MM.1S (cell line): ENCODE measurements at regions not wholly inside any gene's neighbourhood (a gene's known extent, or its start where the extent isn't known, plus 50 kb on each side); places are given as distances from the start of the nearest gene placed in this dataset.
A peak's percentile ranks its signal among the peaks of the same experiment; 100 is the strongest.

Experiments used
- DNase-seq: peaks from one replicate; pipeline ENCODE4 v3.0.0-alpha.2; 2015
- H2AFZ ChIP-seq: fragments of 300-600 bp; sonication (generic); 2 replicates; pipeline ENCODE4 v1.6.0; 2016; ENCODE audit warnings: antibody characterized with exemption, low read length
- H3F3A ChIP-seq: fragments of 300-600 bp; sonication (generic); 2 replicates; pipeline ENCODE4 v1.6.1; 2016; ENCODE audit warnings: mild to moderate bottlenecking, antibody characterized with exemption, low read length, moderate library complexity, mixed read lengths; ENCODE audit not compliant: insufficient read depth
- H3K27ac ChIP-seq: fragments of 300-600 bp; sonication (generic); 2 replicates; pipeline ENCODE4 v1.5.1; 2016; ENCODE audit warnings: mild to moderate bottlenecking, low read length
- H3K27me3 ChIP-seq: fragments of 300-600 bp; sonication (generic); replicated peaks from 2 replicates; pipeline ENCODE4 v1.6.0; 2016; ENCODE audit warnings: low read length; ENCODE audit not compliant: insufficient read depth
- H3K36me3 ChIP-seq: fragments of 300-600 bp; sonication (generic); replicated peaks from 2 replicates; pipeline ENCODE4 v1.6.1; 2016; ENCODE audit warnings: mild to moderate bottlenecking, low read length, mixed read lengths; ENCODE audit not compliant: insufficient read depth
- H3K4me1 ChIP-seq: fragments of 300-600 bp; sonication (generic); 2 replicates; pipeline ENCODE4 v1.6.1; 2016; ENCODE audit warnings: low read length, mixed read lengths
- H3K4me2 ChIP-seq: fragments of 300-600 bp; sonication (generic); 2 replicates; pipeline ENCODE4 v1.6.0; 2016; ENCODE audit warnings: low read depth, low read length
- H3K4me3 ChIP-seq: fragments of 300-600 bp; sonication (generic); 2 replicates; pipeline ENCODE4 v1.5.1; 2016; ENCODE audit warnings: low read length, mixed read lengths
- H3K79me2 ChIP-seq: fragments of 300-600 bp; sonication (generic); 2 replicates; pipeline ENCODE4 v1.6.1; 2016; ENCODE audit warnings: mixed run types, low read length, mixed read lengths
- H3K9ac ChIP-seq: fragments of 300-600 bp; sonication (generic); 2 replicates; pipeline ENCODE4 v1.6.1; 2016; ENCODE audit warnings: low read length, mixed read lengths
- H3K9me2 ChIP-seq: fragments of 300-600 bp; sonication (generic); replicated peaks from 2 replicates; pipeline ENCODE4 v1.6.1; 2016; ENCODE audit warnings: mild to moderate bottlenecking, low read length, mixed read lengths; ENCODE audit not compliant: insufficient read depth
- H3K9me3 ChIP-seq: fragments of 300-600 bp; sonication (generic); replicated peaks from 2 replicates; pipeline ENCODE4 v1.6.1; 2016; ENCODE audit warnings: mild to moderate bottlenecking, low read length, mixed read lengths; ENCODE audit not compliant: insufficient read depth
- H4K20me1 ChIP-seq: fragments of 300-600 bp; sonication (generic); 2 replicates; pipeline ENCODE4 v1.6.1; 2016; ENCODE audit warnings: mild to moderate bottlenecking, low read length, moderate library complexity, mixed read lengths; ENCODE audit not compliant: insufficient read depth
- CTCF ChIP-seq: fragments of 300-600 bp; sonication (generic); IDR thresholded peaks from 2 replicates; pipeline ENCODE4 v1.5.1; 2016; ENCODE audit warnings: antibody characterized with exemption, low read length, mixed read lengths
- EZH2 ChIP-seq: fragments of 300-600 bp; sonication (generic); optimal IDR thresholded peaks from 2 replicates; pipeline ENCODE3; 2017; ENCODE audit warnings: low read depth, mild to moderate bottlenecking, antibody characterized with exemption, low read length, mixed read lengths
- EZH2phosphoT487 ChIP-seq: fragments of 300-600 bp; sonication (generic); IDR thresholded peaks from 2 replicates; pipeline ENCODE4 v1.6.1; 2018; ENCODE audit warnings: antibody characterized with exemption, low read length

GRCh38 chr1:83694449-83694848, 304.5 kb downstream of the TTLL7 start:
- no peak overlapping the region for H3K9ac ChIP-seq

GRCh38 chr1:83693427-83694126, 305.4 kb downstream of the TTLL7 start:
- no peak overlapping the region for H3K27ac ChIP-seq
- no peak for TF ChIP-seq CTCF
- TF ChIP-seq EZH2 = no peak
- no peak for TF ChIP-seq EZH2phosphoT487
- no peaks in the 10 kb centered on the region for H3K4me1 ChIP-seq
- no peaks in the 10 kb centered on the region for H3F3A ChIP-seq
- no peak overlapping the region for H3K4me3 ChIP-seq
- H3K4me2 ChIP-seq = no peak overlapping the region
- no peaks in the 10 kb centered on the region for H3K27me3 ChIP-seq
- no peaks in the 10 kb centered on the region for H3K9me3 ChIP-seq
- H3K9ac ChIP-seq = no peak overlapping the region
- no peak overlapping the region for H2AFZ ChIP-seq
- no peak for DNase-seq
- H4K20me1 ChIP-seq = no peaks in the 10 kb centered on the region
- no peaks in the 10 kb centered on the region for H3K9me2 ChIP-seq
- no peaks in the 10 kb centered on the region for H3K36me3 ChIP-seq
- no peaks in the 10 kb centered on the region for H3K79me2 ChIP-seq

More at GRCh38 chr1:83694449-83694848, 304.5 kb downstream of the TTLL7 start:
- no peak for DNase-seq
- H3K4me1 ChIP-seq = no peaks in the 10 kb centered on the region
- H3K9me2 ChIP-seq = no peaks in the 10 kb centered on the region
- H3K4me3 ChIP-seq = no peak overlapping the region
- H2AFZ ChIP-seq = no peak overlapping the region
- no peaks in the 10 kb centered on the region for H3K27me3 ChIP-seq
- H3K36me3 ChIP-seq = no peaks in the 10 kb centered on the region
- no peaks in the 10 kb centered on the region for H3K9me3 ChIP-seq
- H3K4me2 ChIP-seq = no peak overlapping the region
- no peaks in the 10 kb centered on the region for H3F3A ChIP-seq
- TF ChIP-seq EZH2phosphoT487 (no peak), CTCF (no peak), EZH2 (no peak)
- H4K20me1 ChIP-seq = no peaks in the 10 kb centered on the region
- H3K27ac ChIP-seq = no peak overlapping the region
- no peaks in the 10 kb centered on the region for H3K79me2 ChIP-seq

GRCh38 chr1:83692524-83693381, 306.2 kb downstream of the TTLL7 start:
- H3K27ac ChIP-seq = no peak overlapping the region
- H3K4me1 ChIP-seq = no peaks in the 10 kb centered on the region
- H2AFZ ChIP-seq = no peak overlapping the region
- H4K20me1 ChIP-seq = no peaks in the 10 kb centered on the region
- H3K4me2 ChIP-seq = no peak overlapping the region
- H3K9me2 ChIP-seq = no peaks in the 10 kb centered on the region
- H3K36me3 ChIP-seq = no peaks in the 10 kb centered on the region
- no peak overlapping the region for H3K9ac ChIP-seq
- no peaks in the 10 kb centered on the region for H3K79me2 ChIP-seq
- H3F3A ChIP-seq = no peaks in the 10 kb centered on the region
- TF ChIP-seq CTCF = no peak
- no peak for TF ChIP-seq EZH2
- TF ChIP-seq EZH2phosphoT487 = no peak
- peak; percentile 15 for DNase-seq
- H3K27me3 ChIP-seq = no peaks in the 10 kb centered on the region
- no peak overlapping the region for H3K4me3 ChIP-seq
- H3K9me3 ChIP-seq = no peaks in the 10 kb centered on the region
